Ascending aorta (tissue), 2 donors: ENCODE measurements at regions not wholly inside any gene's neighbourhood (a gene's known extent, or its start where the extent isn't known, plus 50 kb on each side); places are given as distances from the start of the nearest gene placed in this dataset.

Experiments used
- DNase-seq, 2 donors: peaks; one replicate each; pipeline ENCODE4 v3.0.0-alpha.2; 2019; ENCODE audit warnings: low spot score in 2 of 2
- H3K27ac ChIP-seq, 2 donors: fragments of 200-600 bp; sonication (generic); one replicate each; pipeline ENCODE4 v1.5.1; 2016 to 2017; ENCODE audit warnings: mild to moderate bottlenecking in 1 of 2
- H3K27me3 ChIP-seq: fragments of 200-600 bp; sonication (generic); one replicate; pipeline ENCODE4 v1.5.1; 2017
- H3K36me3 ChIP-seq, 2 donors: fragments of 200-600 bp; sonication (generic); one replicate each; pipeline ENCODE4 v1.5.1; 2016
- H3K4me1 ChIP-seq, 2 donors: fragments of 200-600 bp; sonication (generic); one replicate each; pipeline ENCODE4 v1.5.1; 2016 to 2017; ENCODE audit warnings: mild to moderate bottlenecking in 1 of 2
- H3K4me3 ChIP-seq, 2 donors: fragments of 200-600 bp; sonication (generic); one replicate each; pipeline ENCODE4 v1.5.1; 2016 to 2017; ENCODE audit warnings: mild to moderate bottlenecking in 1 of 2
- H3K9me3 ChIP-seq, 2 donors: fragments of 200-600 bp; sonication (generic); one replicate each; pipeline ENCODE4 v1.5.1; 2016
- intact Hi-C: fragments of 100-400 bp; cut with DNase I; formaldehyde crosslinking; loops from one replicate; pipeline ENCODE4 v1.15.1; 2023
- TF ChIP-seq, protein P1 (sequence below), 3 experiments: fragments of 200-600 bp in 2 of 3; fragments of 450-650 bp in 1 of 3; sonication (generic) in 2 of 3; IDR thresholded peaks; one replicate each; pipeline ENCODE4 v1.5.1; 2016 to 2019; ENCODE audit warnings: antibody characterized with exemption in 3 of 3, mild to moderate bottlenecking in 1 of 3, moderate library complexity in 1 of 3

DNA sequence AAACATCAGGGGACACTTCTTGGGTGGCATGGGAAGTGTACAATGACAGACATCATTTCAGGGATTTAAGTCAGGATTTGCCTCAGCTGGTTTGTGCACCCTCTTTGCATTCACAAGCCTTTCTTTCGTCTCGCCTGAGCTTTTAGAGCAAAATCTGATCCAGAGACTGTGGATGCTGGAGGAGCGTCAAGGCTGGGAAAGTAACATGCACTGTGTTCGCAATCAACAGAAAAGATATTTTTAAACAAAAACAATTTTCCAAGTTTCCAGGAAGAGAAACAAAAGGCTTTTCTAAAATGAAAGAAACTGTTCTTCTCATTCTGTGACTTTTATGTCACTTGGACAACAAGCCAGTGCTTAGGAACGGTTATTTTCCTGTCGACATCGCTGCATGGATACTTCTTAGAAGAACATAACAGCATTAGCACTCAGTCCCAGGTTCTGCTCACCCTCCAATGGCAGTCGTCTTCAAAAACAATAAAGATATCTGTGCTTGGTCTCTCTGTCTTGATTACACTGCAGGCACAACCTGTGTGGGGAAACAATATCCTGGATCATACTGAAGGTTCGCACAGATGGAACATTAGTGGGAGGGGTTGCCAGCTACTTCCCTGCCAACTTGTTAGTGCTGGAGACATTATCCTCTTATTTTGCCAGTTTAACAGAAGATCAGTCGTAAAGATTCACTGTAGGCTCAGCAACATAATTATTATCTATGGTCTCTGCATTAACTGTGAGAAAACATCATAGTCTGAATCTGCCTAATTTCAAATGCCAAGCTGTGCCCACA lies 403.3 kb upstream of the ATP2B1 start:
- Histone ChIP-seq H3K4me1 (no peaks in the 10 kb centered on the region), H3K4me3 (no peak overlapping the region)
- intact Hi-C loops, result no loop called here

GRCh38 chr12:90106568-90106967 lies 397.9 kb upstream of the ATP2B1 start:
- Histone ChIP-seq H3K27me3 (no peaks in the 10 kb centered on the region), H3K27ac (no peak overlapping the region), H3K9me3 (no peaks in the 10 kb centered on the region), H3K4me3 (no peak overlapping the region), H3K4me1 (no peaks in the 10 kb centered on the region), H3K36me3 (no peaks in the 10 kb centered on the region)
- TF ChIP-seq, protein P1, sequence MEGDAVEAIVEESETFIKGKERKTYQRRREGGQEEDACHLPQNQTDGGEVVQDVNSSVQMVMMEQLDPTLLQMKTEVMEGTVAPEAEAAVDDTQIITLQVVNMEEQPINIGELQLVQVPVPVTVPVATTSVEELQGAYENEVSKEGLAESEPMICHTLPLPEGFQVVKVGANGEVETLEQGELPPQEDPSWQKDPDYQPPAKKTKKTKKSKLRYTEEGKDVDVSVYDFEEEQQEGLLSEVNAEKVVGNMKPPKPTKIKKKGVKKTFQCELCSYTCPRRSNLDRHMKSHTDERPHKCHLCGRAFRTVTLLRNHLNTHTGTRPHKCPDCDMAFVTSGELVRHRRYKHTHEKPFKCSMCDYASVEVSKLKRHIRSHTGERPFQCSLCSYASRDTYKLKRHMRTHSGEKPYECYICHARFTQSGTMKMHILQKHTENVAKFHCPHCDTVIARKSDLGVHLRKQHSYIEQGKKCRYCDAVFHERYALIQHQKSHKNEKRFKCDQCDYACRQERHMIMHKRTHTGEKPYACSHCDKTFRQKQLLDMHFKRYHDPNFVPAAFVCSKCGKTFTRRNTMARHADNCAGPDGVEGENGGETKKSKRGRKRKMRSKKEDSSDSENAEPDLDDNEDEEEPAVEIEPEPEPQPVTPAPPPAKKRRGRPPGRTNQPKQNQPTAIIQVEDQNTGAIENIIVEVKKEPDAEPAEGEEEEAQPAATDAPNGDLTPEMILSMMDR (IDR thresholded peaks at IDR 0.05), result no peak
- intact Hi-C loops, result no loop called here
- no peak for DNase-seq

More for the DNA sequence above, 403.3 kb upstream of the ATP2B1 start:
- no peaks in the 10 kb centered on the region for H3K36me3 ChIP-seq
- H3K27ac ChIP-seq, result no peak overlapping the region
- no peaks in the 10 kb centered on the region for H3K9me3 ChIP-seq
- TF ChIP-seq, protein P1 (IDR thresholded peaks at IDR 0.05), result no peak
- H3K27me3 ChIP-seq, result no peaks in the 10 kb centered on the region
- no peak for DNase-seq

DNA sequence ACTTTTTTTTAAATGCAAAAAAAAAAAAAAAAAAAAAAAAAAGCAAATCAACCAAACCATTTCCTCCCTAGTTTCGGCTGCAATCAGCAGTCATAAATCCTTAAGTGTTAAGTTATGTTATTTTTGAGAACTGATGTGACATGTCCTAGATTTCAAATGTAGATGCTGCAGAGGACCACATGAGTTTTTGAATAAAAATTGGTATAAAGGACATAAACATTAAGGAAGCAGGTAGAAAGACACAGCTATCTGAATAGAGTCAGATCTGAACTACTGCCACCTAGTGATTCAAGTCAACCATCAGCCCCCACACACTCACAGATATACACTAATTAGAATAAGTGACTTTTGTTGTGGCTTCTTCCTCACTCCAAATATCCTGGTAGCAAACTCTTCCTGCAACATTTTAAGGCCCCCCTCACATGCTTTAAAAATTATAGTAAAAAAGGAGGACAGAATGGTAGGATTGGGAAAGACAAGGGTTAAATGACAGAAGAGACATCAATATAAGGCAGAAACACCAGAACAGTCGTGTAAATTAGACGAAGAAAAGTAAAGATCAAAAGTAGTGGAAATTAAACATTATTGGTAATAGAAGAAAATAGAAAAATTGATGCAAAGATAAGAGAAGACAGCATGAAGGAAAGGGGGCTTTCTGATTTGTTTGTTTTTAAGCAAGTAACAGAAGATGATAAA lies 394.5 kb upstream of the ATP2B1 start:
- H3K27ac ChIP-seq, result no peak overlapping the region
- H3K4me3 ChIP-seq, result no peak overlapping the region
- peaks cover 0 to under 1% of the 10 kb centered on the region in 2 donors for H3K4me1 ChIP-seq
- no peak for DNase-seq
- H3K9me3 ChIP-seq, result no peaks in the 10 kb centered on the region
- intact Hi-C loops, result no loop called here
- no peaks in the 10 kb centered on the region for H3K36me3 ChIP-seq
- H3K27me3 ChIP-seq, result no peaks in the 10 kb centered on the region
- TF ChIP-seq, protein P1 (IDR thresholded peaks at IDR 0.05), result peak in 1 of 3 experiments; percentile 19

DNA sequence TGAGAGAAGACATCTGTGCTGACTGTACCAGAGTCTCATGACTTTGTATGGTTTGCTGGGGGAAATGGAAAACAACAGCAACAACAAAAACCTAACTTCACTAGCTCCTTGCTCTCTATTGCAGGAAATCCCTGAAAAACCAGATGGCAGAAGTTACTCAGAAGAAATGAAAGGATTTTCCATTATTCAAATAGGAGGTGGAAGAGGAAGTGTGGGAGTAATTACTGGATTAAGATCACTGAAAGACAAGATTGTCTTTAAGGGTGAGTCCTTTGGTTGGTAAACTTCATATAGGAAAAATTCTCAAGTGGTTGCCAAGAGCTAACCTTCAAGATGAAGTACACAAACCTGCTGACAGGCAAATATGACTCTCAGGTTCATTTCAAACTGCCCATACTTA lies 391.9 kb upstream of the ATP2B1 start:
- Histone ChIP-seq H3K4me1 (peaks cover 0 to 2% of the 10 kb centered on the region in 2 donors), H3K27ac (no peak overlapping the region), H3K4me3 (no peak overlapping the region), H3K9me3 (no peaks in the 10 kb centered on the region), H3K27me3 (no peaks in the 10 kb centered on the region), H3K36me3 (no peaks in the 10 kb centered on the region)
- intact Hi-C loops, result no loop called here
- TF ChIP-seq, protein P1 (IDR thresholded peaks at IDR 0.05), result no peak
- DNase-seq, result no peak

DNA sequence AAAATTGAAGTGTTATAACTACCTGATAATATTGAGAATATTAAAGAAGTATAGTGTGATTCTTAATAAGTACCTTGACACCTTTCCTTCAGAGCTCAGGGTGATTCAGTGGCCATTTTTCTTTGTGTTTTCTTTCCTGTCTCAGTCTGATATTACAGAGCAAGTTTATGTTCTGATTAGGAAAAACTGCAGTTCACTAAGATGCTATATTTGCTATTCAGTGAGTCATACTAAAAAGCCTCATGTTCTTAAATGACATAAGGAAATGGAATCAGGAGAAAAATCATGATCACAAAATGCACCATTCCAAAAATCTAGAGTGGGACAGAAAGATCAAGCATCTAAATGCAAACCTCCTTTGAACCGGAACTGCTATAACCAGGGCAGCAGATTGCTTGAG lies 390.6 kb upstream of the ATP2B1 start:
- Histone ChIP-seq H3K4me1 (peaks cover 0 to 2% of the 10 kb centered on the region in 2 donors), H3K27ac (no peak overlapping the region), H3K4me3 (no peak overlapping the region), H3K36me3 (no peaks in the 10 kb centered on the region), H3K27me3 (no peaks in the 10 kb centered on the region), H3K9me3 (no peaks in the 10 kb centered on the region)
- DNase-seq, result no peak
- intact Hi-C loops, result no loop called here
- TF ChIP-seq, protein P1 (IDR thresholded peaks at IDR 0.05), result no peak
